ENCODE measurements at regions not wholly inside any gene's neighbourhood (a gene's known extent, or its start where the extent isn't known, plus 50 kb on each side); places are given as distances from the start of the nearest gene placed in this dataset.

DNA sequence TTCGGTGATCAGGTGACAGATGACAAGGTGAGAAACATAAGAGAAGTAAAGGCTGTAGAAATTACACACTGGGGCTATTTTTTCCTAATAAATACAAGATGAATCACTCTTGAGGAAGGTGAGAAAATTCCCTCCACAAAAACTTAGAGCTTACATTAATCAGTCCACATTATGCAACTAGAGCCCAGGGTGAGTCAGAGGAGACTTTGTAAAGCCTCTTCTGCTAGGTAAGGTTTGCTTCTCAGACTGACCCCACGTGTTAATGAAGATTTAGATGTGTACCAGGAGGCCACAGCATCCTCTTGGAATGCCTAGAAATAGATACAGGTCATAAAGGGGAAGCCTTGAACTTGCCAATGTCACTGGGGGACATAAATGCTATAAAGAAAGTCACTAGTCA, 396.0 kb upstream of the SMIM31 start:
- intact Hi-C loops (cut with DNase I; ENCODE audit: low total_unique reads): no loop called here
- TF ChIP-seq, protein P1, sequence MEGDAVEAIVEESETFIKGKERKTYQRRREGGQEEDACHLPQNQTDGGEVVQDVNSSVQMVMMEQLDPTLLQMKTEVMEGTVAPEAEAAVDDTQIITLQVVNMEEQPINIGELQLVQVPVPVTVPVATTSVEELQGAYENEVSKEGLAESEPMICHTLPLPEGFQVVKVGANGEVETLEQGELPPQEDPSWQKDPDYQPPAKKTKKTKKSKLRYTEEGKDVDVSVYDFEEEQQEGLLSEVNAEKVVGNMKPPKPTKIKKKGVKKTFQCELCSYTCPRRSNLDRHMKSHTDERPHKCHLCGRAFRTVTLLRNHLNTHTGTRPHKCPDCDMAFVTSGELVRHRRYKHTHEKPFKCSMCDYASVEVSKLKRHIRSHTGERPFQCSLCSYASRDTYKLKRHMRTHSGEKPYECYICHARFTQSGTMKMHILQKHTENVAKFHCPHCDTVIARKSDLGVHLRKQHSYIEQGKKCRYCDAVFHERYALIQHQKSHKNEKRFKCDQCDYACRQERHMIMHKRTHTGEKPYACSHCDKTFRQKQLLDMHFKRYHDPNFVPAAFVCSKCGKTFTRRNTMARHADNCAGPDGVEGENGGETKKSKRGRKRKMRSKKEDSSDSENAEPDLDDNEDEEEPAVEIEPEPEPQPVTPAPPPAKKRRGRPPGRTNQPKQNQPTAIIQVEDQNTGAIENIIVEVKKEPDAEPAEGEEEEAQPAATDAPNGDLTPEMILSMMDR (IDR thresholded peaks at IDR 0.05): no peak
- no peak for TF ChIP-seq POLR2A (IDR thresholded peaks at IDR 0.05)
- WGBS, 2 donors: 46 to 49% methylated on average over 2 of the region's 2 CpGs
- no peak overlapping the region for H3K4me3 ChIP-seq (ENCODE audit: low read depth, poor library complexity, severe bottlenecking)
- DNase-seq (ENCODE audit: low spot score in 2 of 2): no peak

DNA sequence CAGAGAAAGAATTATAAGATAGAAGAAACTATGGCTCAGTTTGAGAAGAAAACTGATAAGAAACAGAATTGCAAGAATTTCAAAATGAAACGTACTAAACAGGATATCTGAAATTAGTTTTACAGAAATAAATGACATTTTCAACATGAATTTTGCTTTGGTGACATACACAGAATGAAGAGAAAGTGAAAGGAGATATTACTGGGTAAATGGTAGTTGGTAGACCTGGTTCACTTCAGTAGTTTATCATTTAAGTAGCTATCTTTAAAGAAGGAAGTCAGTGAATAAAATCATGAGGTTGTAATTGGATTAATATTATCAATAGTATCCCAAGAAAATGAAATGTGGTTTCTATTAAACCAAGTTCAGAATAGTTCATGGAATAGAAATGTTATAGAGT, 395.5 kb upstream of the SMIM31 start:
- no peak for DNase-seq (ENCODE audit: low spot score in 2 of 2)
- TF ChIP-seq, protein P1 (IDR thresholded peaks at IDR 0.05): no peak
- no peak for TF ChIP-seq POLR2A (IDR thresholded peaks at IDR 0.05)
- no peak overlapping the region for H3K4me3 ChIP-seq (ENCODE audit: low read depth, poor library complexity, severe bottlenecking)
- intact Hi-C loops (cut with DNase I; ENCODE audit: low total_unique reads): no loop called here
- 66 to 79% methylated on average over 1 of the region's 1 CpG for WGBS, 2 donors

GRCh38 chr4:164359881-164360280, 394.1 kb upstream of the SMIM31 start:
- no peak for DNase-seq (ENCODE audit: low spot score in 2 of 2)
- no peak overlapping the region for H3K4me3 ChIP-seq (ENCODE audit: low read depth, poor library complexity, severe bottlenecking)
- intact Hi-C loops (cut with DNase I; ENCODE audit: low total_unique reads): no loop called here
- TF ChIP-seq POLR2A (IDR thresholded peaks at IDR 0.05): no peak
- TF ChIP-seq, protein P1 (IDR thresholded peaks at IDR 0.05): no peak
- 80 to 83% methylated on average over 6 of the region's 6 CpGs for WGBS, 2 donors

DNA sequence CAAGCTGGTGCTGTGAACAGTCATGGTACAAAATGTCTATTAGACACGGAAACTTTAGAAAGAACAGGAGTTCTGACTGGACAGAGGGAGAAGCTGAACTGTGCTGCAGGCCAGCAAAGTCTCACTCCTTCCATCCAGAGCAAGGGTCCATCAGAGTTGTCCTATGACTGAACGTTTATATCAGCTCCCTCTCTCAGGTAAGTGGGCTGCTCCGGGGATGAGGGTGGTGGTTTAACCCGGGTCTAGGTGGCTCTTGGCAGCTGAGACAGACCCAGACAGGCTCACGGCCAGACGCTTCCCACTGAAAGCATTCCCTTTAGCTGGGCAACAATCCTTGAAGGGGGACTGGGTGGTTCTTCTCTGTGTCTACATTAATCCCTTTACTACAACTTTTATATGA, 385.0 kb upstream of the SMIM31 start:
- intact Hi-C loops (cut with DNase I; ENCODE audit: low total_unique reads): no loop called here
- 66 to 75% methylated on average over 6 of the region's 6 CpGs for WGBS, 2 donors
- H3K4me3 ChIP-seq (ENCODE audit: low read depth, poor library complexity, severe bottlenecking): no peak overlapping the region
- no peak for DNase-seq (ENCODE audit: low spot score in 2 of 2)
- TF ChIP-seq, protein P1 (IDR thresholded peaks at IDR 0.05): no peak
- no peak for TF ChIP-seq POLR2A (IDR thresholded peaks at IDR 0.05)

- intact Hi-C loops (cut with DNase I; ENCODE audit: low total_unique reads): no loop called here
- no peak overlapping the region for H3K4me3 ChIP-seq (ENCODE audit: low read depth, poor library complexity, severe bottlenecking)
- 74 to 85% methylated on average over 1 of the region's 1 CpG for WGBS, 2 donors
- DNase-seq (ENCODE audit: low spot score in 2 of 2): no peak
- no peak for TF ChIP-seq POLR2A (IDR thresholded peaks at IDR 0.05)
- TF ChIP-seq, protein P1 (IDR thresholded peaks at IDR 0.05): no peak
These were observed 380.9 kb upstream of the SMIM31 start for GRCh38 chr4:164373021-164373420.

DNA sequence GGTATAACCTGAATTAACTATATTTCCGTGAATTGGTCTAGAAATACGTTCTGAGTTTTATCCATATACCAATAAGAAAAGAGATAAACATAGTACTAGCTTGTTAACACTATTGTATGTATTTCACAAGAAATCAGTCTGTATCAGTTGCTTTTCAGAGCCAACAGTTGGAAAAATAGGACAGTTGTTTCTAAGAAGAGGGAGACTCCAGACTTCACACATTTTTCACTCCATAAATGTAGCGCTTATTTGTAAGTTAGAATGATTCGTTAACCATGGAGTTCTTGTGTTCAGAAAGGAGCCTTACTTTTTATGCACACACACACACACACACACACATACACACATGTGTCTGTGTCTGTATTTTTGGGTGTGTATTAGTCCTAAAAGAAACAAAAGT, 376.7 kb upstream of the SMIM31 start:
- no peak overlapping the region for H3K4me3 ChIP-seq (ENCODE audit: low read depth, poor library complexity, severe bottlenecking)
- intact Hi-C loops (cut with DNase I; ENCODE audit: low total_unique reads): no loop called here
- TF ChIP-seq, protein P1 (IDR thresholded peaks at IDR 0.05): no peak
- no peak for TF ChIP-seq POLR2A (IDR thresholded peaks at IDR 0.05)
- WGBS, 2 donors: 79 to 85% methylated on average over 4 of the region's 4 CpGs
- DNase-seq (ENCODE audit: low spot score in 2 of 2): no peak
